ENCODE measurements at regions not wholly inside any gene's neighbourhood (a gene's known extent, or its start where the extent isn't known, plus 50 kb on each side); places are given as distances from the start of the nearest gene placed in this dataset.
"Not testable (repeated sequence)": the region's sequence is repeated elsewhere in the genome, so short reads cannot be mapped to it uniquely, and the experiment has no call there.

GRCh38 chr18:27313678-27314077, 128.6 kb upstream of the CHST9 start:
- Histone ChIP-seq H3K27ac (ENCODE audit: low read depth) (no peak overlapping the region), H3K4me1 (ENCODE audit: insufficient read depth) (no peaks in the 10 kb centered on the region), H3K4me3 (ENCODE audit: low read depth, low read length) (no peak overlapping the region), H3K36me3 (ENCODE audit: insufficient read depth) (no peaks in the 10 kb centered on the region)
- DNase-seq (ENCODE audit: extremely low spot score) = no peak
- 27% methylated on average over 1 of the region's 1 CpG for WGBS

GRCh38 chr18:27312853-27313252, 127.7 kb upstream of the CHST9 start:
- 72% methylated on average over 1 of the region's 1 CpG for WGBS
- no peaks in the 10 kb centered on the region for H3K36me3 ChIP-seq (ENCODE audit: insufficient read depth)
- no peaks in the 10 kb centered on the region for H3K4me1 ChIP-seq (ENCODE audit: insufficient read depth)
- no peak overlapping the region for H3K4me3 ChIP-seq (ENCODE audit: low read depth, low read length)
- no peak for DNase-seq (ENCODE audit: extremely low spot score)
- no peak overlapping the region for H3K27ac ChIP-seq (ENCODE audit: low read depth)

- H3K4me1 ChIP-seq (ENCODE audit: insufficient read depth) = no peaks in the 10 kb centered on the region
- no peak overlapping the region for H3K4me3 ChIP-seq (ENCODE audit: low read depth, low read length)
- 80% methylated on average over 1 of the region's 1 CpG for WGBS
- no peak overlapping the region for H3K27ac ChIP-seq (ENCODE audit: low read depth)
- no peaks in the 10 kb centered on the region for H3K36me3 ChIP-seq (ENCODE audit: insufficient read depth)
- DNase-seq (ENCODE audit: extremely low spot score) = no peak
Measured at GRCh38 chr18:27312153-27312552, 127.0 kb upstream of the CHST9 start.

GRCh38 chr18:27311114-27311513, 126.0 kb upstream of the CHST9 start:
- no peaks in the 10 kb centered on the region for H3K4me1 ChIP-seq (ENCODE audit: insufficient read depth)
- no peak for DNase-seq (ENCODE audit: extremely low spot score)
- no peak overlapping the region for H3K4me3 ChIP-seq (ENCODE audit: low read depth, low read length)
- no peaks in the 10 kb centered on the region for H3K36me3 ChIP-seq (ENCODE audit: insufficient read depth)
- 95% methylated on average over 2 of the region's 2 CpGs for WGBS
- H3K27ac ChIP-seq (ENCODE audit: low read depth) = no peak overlapping the region

- no peak overlapping the region for H3K4me3 ChIP-seq (ENCODE audit: low read depth, low read length)
- WGBS = 54% methylated on average over 5 of the region's 5 CpGs
- H3K27ac ChIP-seq (ENCODE audit: low read depth) = no peak overlapping the region
- no peaks in the 10 kb centered on the region for H3K4me1 ChIP-seq (ENCODE audit: insufficient read depth)
- no peaks in the 10 kb centered on the region for H3K36me3 ChIP-seq (ENCODE audit: insufficient read depth)
- DNase-seq (ENCODE audit: extremely low spot score) = no peak
Measured at GRCh38 chr18:27301615-27302378, 116.7 kb upstream of the CHST9 start.

GRCh38 chr18:27298214-27298804, 113.2 kb upstream of the CHST9 start:
- no peak for DNase-seq (ENCODE audit: extremely low spot score)
- WGBS = 78% methylated on average over 4 of the region's 4 CpGs
- H3K36me3 ChIP-seq (ENCODE audit: insufficient read depth) = peaks cover 2% of the 10 kb centered on the region
- H3K4me3 ChIP-seq (ENCODE audit: low read depth, low read length) = no peak overlapping the region
- H3K4me1 ChIP-seq (ENCODE audit: insufficient read depth) = no peaks in the 10 kb centered on the region
- no peak overlapping the region for H3K27ac ChIP-seq (ENCODE audit: low read depth)

- H3K36me3 ChIP-seq (ENCODE audit: insufficient read depth); DNase-seq (ENCODE audit: extremely low spot score); H3K4me3 ChIP-seq (ENCODE audit: low read depth, low read length); H3K4me1 ChIP-seq (ENCODE audit: insufficient read depth); H3K27ac ChIP-seq (ENCODE audit: low read depth): not testable (repeated sequence)
- 83% methylated on average over 2 of the region's 2 CpGs for WGBS
Measured at GRCh38 chr18:27285973-27286562, 101.0 kb upstream of the CHST9 start.

- Histone ChIP-seq H3K4me3 (ENCODE audit: low read depth, low read length) (no peak overlapping the region), H3K27ac (ENCODE audit: low read depth) (no peak overlapping the region), H3K36me3 (ENCODE audit: insufficient read depth) (no peaks in the 10 kb centered on the region), H3K4me1 (ENCODE audit: insufficient read depth) (no peaks in the 10 kb centered on the region)
- no peak for DNase-seq (ENCODE audit: extremely low spot score)
- WGBS = 69% methylated on average over 3 of the region's 3 CpGs
Measured at GRCh38 chr18:27278131-27278530, 93.0 kb upstream of the CHST9 start.

- DNase-seq (ENCODE audit: extremely low spot score) = no peak
- no peak overlapping the region for H3K4me3 ChIP-seq (ENCODE audit: low read depth, low read length)
- WGBS = 74% methylated on average over 3 of the region's 3 CpGs
- no peaks in the 10 kb centered on the region for H3K36me3 ChIP-seq (ENCODE audit: insufficient read depth)
- H3K4me1 ChIP-seq (ENCODE audit: insufficient read depth) = no peaks in the 10 kb centered on the region
- H3K27ac ChIP-seq (ENCODE audit: low read depth) = no peak overlapping the region
Measured at GRCh38 chr18:27277554-27277953, 92.4 kb upstream of the CHST9 start.

- no peaks in the 10 kb centered on the region for H3K36me3 ChIP-seq (ENCODE audit: insufficient read depth)
- H3K27ac ChIP-seq (ENCODE audit: low read depth) = no peak overlapping the region
- DNase-seq (ENCODE audit: extremely low spot score) = no peak
- WGBS = 81% methylated on average over 6 of the region's 6 CpGs
- H3K4me1 ChIP-seq (ENCODE audit: insufficient read depth) = no peaks in the 10 kb centered on the region
- H3K4me3 ChIP-seq (ENCODE audit: low read depth, low read length) = no peak overlapping the region
Measured at GRCh38 chr18:27276886-27277285, 91.8 kb upstream of the CHST9 start.

- Histone ChIP-seq H3K4me1 (ENCODE audit: insufficient read depth) (no peaks in the 10 kb centered on the region), H3K4me3 (ENCODE audit: low read depth, low read length) (no peak overlapping the region), H3K27ac (ENCODE audit: low read depth) (no peak overlapping the region), H3K36me3 (ENCODE audit: insufficient read depth) (no peaks in the 10 kb centered on the region)
- 87% methylated on average over 2 of the region's 2 CpGs for WGBS
- DNase-seq (ENCODE audit: extremely low spot score) = no peak
Measured at GRCh38 chr18:27276479-27276878, 91.4 kb upstream of the CHST9 start.

GRCh38 chr18:27274901-27275300, 89.8 kb upstream of the CHST9 start:
- Histone ChIP-seq H3K27ac (ENCODE audit: low read depth) (no peak overlapping the region), H3K4me3 (ENCODE audit: low read depth, low read length) (no peak overlapping the region), H3K4me1 (ENCODE audit: insufficient read depth) (no peaks in the 10 kb centered on the region), H3K36me3 (ENCODE audit: insufficient read depth) (no peaks in the 10 kb centered on the region)
- 80% methylated on average over 3 of the region's 3 CpGs for WGBS
- DNase-seq (ENCODE audit: extremely low spot score) = no peak

- WGBS = 91% methylated on average over 2 of the region's 2 CpGs
- Histone ChIP-seq H3K4me1 (ENCODE audit: insufficient read depth) (no peaks in the 10 kb centered on the region), H3K4me3 (ENCODE audit: low read depth, low read length) (no peak overlapping the region), H3K36me3 (ENCODE audit: insufficient read depth) (no peaks in the 10 kb centered on the region), H3K27ac (ENCODE audit: low read depth) (no peak overlapping the region)
- DNase-seq (ENCODE audit: extremely low spot score) = no peak
Measured at GRCh38 chr18:27270508-27270907, 85.4 kb upstream of the CHST9 start.

GRCh38 chr18:27263369-27263768, 78.3 kb upstream of the CHST9 start:
- Histone ChIP-seq H3K4me1 (ENCODE audit: insufficient read depth) (no peaks in the 10 kb centered on the region), H3K4me3 (ENCODE audit: low read depth, low read length) (no peak overlapping the region), H3K36me3 (ENCODE audit: insufficient read depth) (no peaks in the 10 kb centered on the region), H3K27ac (ENCODE audit: low read depth) (no peak overlapping the region)
- no peak for DNase-seq (ENCODE audit: extremely low spot score)
- WGBS = 57% methylated on average over 1 of the region's 1 CpG
